ENCODE measurements at regions not wholly inside any gene's neighbourhood (a gene's known extent, or its start where the extent isn't known, plus 50 kb on each side); places are given as distances from the start of the nearest gene placed in this dataset.

GRCh38 chr5:133732536-133732935, 120.2 kb upstream of the FSTL4 start:
- FAIRE-seq = no peak

GRCh38 chr5:133731951-133732350, 119.6 kb upstream of the FSTL4 start:
- no peak for FAIRE-seq

GRCh38 chr5:133730866-133731265, 118.5 kb upstream of the FSTL4 start:
- no peak for FAIRE-seq

GRCh38 chr5:133730346-133730745, 118.0 kb upstream of the FSTL4 start:
- FAIRE-seq = no peak

- no peak for FAIRE-seq
Measured at GRCh38 chr5:133729800-133730199, 117.5 kb upstream of the FSTL4 start.

- no peak for FAIRE-seq
Measured at GRCh38 chr5:133728475-133728874, 116.1 kb upstream of the FSTL4 start.

- no peak for FAIRE-seq
Measured at GRCh38 chr5:133727636-133728035, 115.3 kb upstream of the FSTL4 start.

- no peak for FAIRE-seq
Measured at GRCh38 chr5:133723651-133724366, 111.5 kb upstream of the FSTL4 start.

- FAIRE-seq = no peak
Measured at GRCh38 chr5:133723126-133723525, 110.8 kb upstream of the FSTL4 start.

GRCh38 chr5:133721365-133721764, 109.0 kb upstream of the FSTL4 start:
- no peak for FAIRE-seq

- no peak for FAIRE-seq
Measured at GRCh38 chr5:133718457-133718856, 106.1 kb upstream of the FSTL4 start.

GRCh38 chr5:133716532-133717183, 104.3 kb upstream of the FSTL4 start:
- no peak for FAIRE-seq

GRCh38 chr5:133715616-133716015, 103.3 kb upstream of the FSTL4 start:
- FAIRE-seq = no peak

GRCh38 chr5:133715216-133715615, 102.9 kb upstream of the FSTL4 start:
- FAIRE-seq = no peak

- FAIRE-seq = no peak
Measured at GRCh38 chr5:133714161-133714915, 102.0 kb upstream of the FSTL4 start.

- no peak for FAIRE-seq
Measured at GRCh38 chr5:133713751-133714150, 101.4 kb upstream of the FSTL4 start.

GRCh38 chr5:133713209-133713608, 100.9 kb upstream of the FSTL4 start:
- no peak for FAIRE-seq

- no peak for FAIRE-seq
Measured at GRCh38 chr5:133712562-133712961, 100.2 kb upstream of the FSTL4 start.

- FAIRE-seq = no peak
Measured at GRCh38 chr5:133709209-133709725, 96.9 kb upstream of the FSTL4 start.

- FAIRE-seq = no peak
Measured at GRCh38 chr5:133708331-133708850, 96.0 kb upstream of the FSTL4 start.

GRCh38 chr5:133707629-133708028, 95.3 kb upstream of the FSTL4 start:
- FAIRE-seq = no peak

GRCh38 chr5:133706506-133707430, 94.4 kb upstream of the FSTL4 start:
- FAIRE-seq = no peak

Data from TTC549 (cell line).